ENCODE measurements at regions not wholly inside any gene's neighbourhood (a gene's known extent, or its start where the extent isn't known, plus 50 kb on each side); places are given as distances from the start of the nearest gene placed in this dataset.

- TF ChIP-seq CTCF (IDR thresholded peaks at IDR 0.05; ENCODE audit: low read depth, low read length): no peak
- no peak for TF ChIP-seq EZH2phosphoT487 (IDR thresholded peaks at IDR 0.05; ENCODE audit: low read depth)
These were observed 558.3 kb downstream of the DTWD2 start for GRCh38 chr5:118430076-118430475.

Data from OCI-LY3 (cell line).